ENCODE measurements at regions not wholly inside any gene's neighbourhood (a gene's known extent, or its start where the extent isn't known, plus 50 kb on each side); places are given as distances from the start of the nearest gene placed in this dataset.

GRCh38 chr10:44065788-44066526 lies 318.9 kb downstream of the CXCL12 start:
- H3K4me3 ChIP-seq (ENCODE audit: low read depth in 1 of 2, low read length in 2 of 2): no peak overlapping the region
- no peaks in the 10 kb centered on the region for H4K20me1 ChIP-seq (ENCODE audit: insufficient read depth, low read length)
- ATAC-seq (ENCODE audit: insufficient read depth, low read depth): no peak
- H3K9me3 ChIP-seq (ENCODE audit: insufficient read depth, low read length, severe bottlenecking): no peaks in the 10 kb centered on the region
- no peak overlapping the region for H3K9ac ChIP-seq (ENCODE audit: low read depth, low read length)
- no peak overlapping the region for H3K27ac ChIP-seq (ENCODE audit: low read length)
- no peak overlapping the region for H2AFZ ChIP-seq (ENCODE audit: low read depth, low read length)
- no peaks in the 10 kb centered on the region for H3K4me1 ChIP-seq (ENCODE audit: insufficient read depth, low read length)
- H3K79me2 ChIP-seq (ENCODE audit: insufficient read depth, low read length): no peaks in the 10 kb centered on the region
- TF ChIP-seq EZH2 (IDR thresholded peaks at IDR 0.05; ENCODE audit: borderline replicate concordance, low read depth, low read length, severe bottlenecking) (no peak), CTCF (IDR thresholded peaks at IDR 0.05; ENCODE audit: borderline replicate concordance, extremely low read depth, low read length, poor library complexity, severe bottlenecking) (no peak)
- no peaks in the 10 kb centered on the region for H3K36me3 ChIP-seq (ENCODE audit: insufficient read depth, low read length)
- H3K4me2 ChIP-seq (ENCODE audit: insufficient read depth, low read length): no peak overlapping the region
- no peaks in the 10 kb centered on the region for H3K27me3 ChIP-seq (ENCODE audit: insufficient read depth, low read length, poor library complexity)
- no peak for DNase-seq

- no peak overlapping the region for H2AFZ ChIP-seq (ENCODE audit: low read depth, low read length)
- TF ChIP-seq EZH2 (IDR thresholded peaks at IDR 0.05; ENCODE audit: borderline replicate concordance, low read depth, low read length, severe bottlenecking) (no peak), CTCF (IDR thresholded peaks at IDR 0.05; ENCODE audit: borderline replicate concordance, extremely low read depth, low read length, poor library complexity, severe bottlenecking) (no peak)
- DNase-seq (no peak), ATAC-seq (ENCODE audit: insufficient read depth, low read depth) (peak; percentile 44; the same call in 1 of the 3 replicates)
- no peaks in the 10 kb centered on the region for H3K36me3 ChIP-seq (ENCODE audit: insufficient read depth, low read length)
- H3K4me1 ChIP-seq (ENCODE audit: insufficient read depth, low read length): no peaks in the 10 kb centered on the region
- H3K4me3 ChIP-seq (ENCODE audit: low read depth in 1 of 2, low read length in 2 of 2): no peak overlapping the region
- H3K79me2 ChIP-seq (ENCODE audit: insufficient read depth, low read length): no peaks in the 10 kb centered on the region
- H3K27ac ChIP-seq (ENCODE audit: low read length): no peak overlapping the region
- H4K20me1 ChIP-seq (ENCODE audit: insufficient read depth, low read length): no peaks in the 10 kb centered on the region
- H3K4me2 ChIP-seq (ENCODE audit: insufficient read depth, low read length): no peak overlapping the region
- H3K9me3 ChIP-seq (ENCODE audit: insufficient read depth, low read length, severe bottlenecking): no peaks in the 10 kb centered on the region
- H3K27me3 ChIP-seq (ENCODE audit: insufficient read depth, low read length, poor library complexity): no peaks in the 10 kb centered on the region
- H3K9ac ChIP-seq (ENCODE audit: low read depth, low read length): no peak overlapping the region
Observed at GRCh38 chr10:44064987-44065787, 319.7 kb downstream of the CXCL12 start.

GRCh38 chr10:44064317-44064716 lies 320.6 kb downstream of the CXCL12 start:
- Histone ChIP-seq H3K27ac (ENCODE audit: low read length) (no peak overlapping the region), H3K79me2 (ENCODE audit: insufficient read depth, low read length) (no peaks in the 10 kb centered on the region), H3K36me3 (ENCODE audit: insufficient read depth, low read length) (no peaks in the 10 kb centered on the region), H3K9ac (ENCODE audit: low read depth, low read length) (no peak overlapping the region), H3K4me2 (ENCODE audit: insufficient read depth, low read length) (no peak overlapping the region), H2AFZ (ENCODE audit: low read depth, low read length) (no peak overlapping the region), H3K4me1 (ENCODE audit: insufficient read depth, low read length) (no peaks in the 10 kb centered on the region), H3K9me3 (ENCODE audit: insufficient read depth, low read length, severe bottlenecking) (no peaks in the 10 kb centered on the region), H3K4me3 (ENCODE audit: low read depth in 1 of 2, low read length in 2 of 2) (no peak overlapping the region), H4K20me1 (ENCODE audit: insufficient read depth, low read length) (no peaks in the 10 kb centered on the region), H3K27me3 (ENCODE audit: insufficient read depth, low read length, poor library complexity) (no peaks in the 10 kb centered on the region)
- no peak for TF ChIP-seq EZH2 (IDR thresholded peaks at IDR 0.05; ENCODE audit: borderline replicate concordance, low read depth, low read length, severe bottlenecking)
- TF ChIP-seq CTCF (IDR thresholded peaks at IDR 0.05; ENCODE audit: borderline replicate concordance, extremely low read depth, low read length, poor library complexity, severe bottlenecking): no peak
- DNase-seq (no peak), ATAC-seq (ENCODE audit: insufficient read depth, low read depth) (no peak)
